ENCODE measurements at regions not wholly inside any gene's neighbourhood (a gene's known extent, or its start where the extent isn't known, plus 50 kb on each side); places are given as distances from the start of the nearest gene placed in this dataset.

GRCh38 chr12:115010324-115010995 lies 326.5 kb upstream of the TBX3 start:
- H3K4me1 ChIP-seq (ENCODE audit: control insufficient read depth in 1 of 2, insufficient read depth in 2 of 2, low read length in 2 of 2) = no peaks in the 10 kb centered on the region
- Mint-ChIP-seq H3K4me1 (no peaks in the 10 kb centered on the region), H3K9me3 (peaks cover 0 to 7% (median 2%) of the 10 kb centered on the region in 7 donors), H3K27me3 (ENCODE audit: low read depth in 3 of 3) (peaks cover 0 to 3% (median 2%) of the 10 kb centered on the region in 3 donors), H3K4me3 (no peak overlapping the region), H3K27ac (no peak overlapping the region), H3K36me3 (no peaks in the 10 kb centered on the region)
- no peak overlapping the region for H2AFZ ChIP-seq (ENCODE audit: insufficient read depth, low read depth, low read length, poor library complexity, severe bottlenecking)
- H3K79me2 ChIP-seq (ENCODE audit: insufficient read depth, low read length) = no peaks in the 10 kb centered on the region
- no peak overlapping the region for H3K4me2 ChIP-seq (replicated peaks; ENCODE audit: extremely low read depth, low read length, poor library complexity, severe bottlenecking)
- no peak overlapping the region for H3K9ac ChIP-seq (ENCODE audit: insufficient read depth, low read length, poor library complexity, severe bottlenecking)
- peak in 1 of 3 donors; percentile 18 for DNase-seq
- WGBS (ENCODE audit: insufficient coverage) = no CpG with 5 or more reads among the region's 5 CpGs
- H3K27me3 ChIP-seq (ENCODE audit: control insufficient read depth in 2 of 2, insufficient read depth in 2 of 2, low read length in 2 of 2) = peaks cover 0 to 2% of the 10 kb centered on the region in 2 donors
- intact Hi-C loops (cut with micrococcal nuclease) = no loop called here
- TF ChIP-seq CTCF (IDR thresholded peaks at IDR 0.05) = no peak
- H3K9me3 ChIP-seq (replicated peaks in 1 of 2; ENCODE audit: control insufficient read depth in 1 of 2, insufficient read depth in 1 of 2, low read length in 2 of 2) = no peaks in the 10 kb centered on the region
- no peaks in the 10 kb centered on the region for H3K36me3 ChIP-seq (replicated peaks in 1 of 2; ENCODE audit: control insufficient read depth in 1 of 2, insufficient read depth in 2 of 2, low read length in 2 of 2)
- no peak overlapping the region for H3K4me3 ChIP-seq (replicated peaks in 1 of 3; ENCODE audit: low read depth in 2 of 3, low read length in 3 of 3)
- H3K27ac ChIP-seq (ENCODE audit: low read depth in 1 of 2, low read length in 2 of 2) = no peak overlapping the region
- no peaks in the 10 kb centered on the region for H4K20me1 ChIP-seq (ENCODE audit: insufficient read depth, low read length)

GRCh38 chr12:115008929-115009328 lies 325.0 kb upstream of the TBX3 start:
- H3K4me1 Mint-ChIP-seq = no peaks in the 10 kb centered on the region
- intact Hi-C loops (cut with micrococcal nuclease) = no loop called here

More at GRCh38 chr12:115008929-115009328, 325.0 kb upstream of the TBX3 start:
- peaks cover 0 to 2% of the 10 kb centered on the region in 2 donors for H3K27me3 ChIP-seq (ENCODE audit: control insufficient read depth in 2 of 2, insufficient read depth in 2 of 2, low read length in 2 of 2)
- no peak overlapping the region for H3K4me3 Mint-ChIP-seq
- no peaks in the 10 kb centered on the region for H3K79me2 ChIP-seq (ENCODE audit: insufficient read depth, low read length)
- no peak for DNase-seq
- H3K4me2 ChIP-seq (replicated peaks; ENCODE audit: extremely low read depth, low read length, poor library complexity, severe bottlenecking) = no peak overlapping the region
- no peak overlapping the region for H3K4me3 ChIP-seq (replicated peaks in 1 of 3; ENCODE audit: low read depth in 2 of 3, low read length in 3 of 3)
- no peaks in the 10 kb centered on the region for H3K4me1 ChIP-seq (ENCODE audit: control insufficient read depth in 1 of 2, insufficient read depth in 2 of 2, low read length in 2 of 2)
- TF ChIP-seq CTCF (IDR thresholded peaks at IDR 0.05) = no peak
- no peaks in the 10 kb centered on the region for H4K20me1 ChIP-seq (ENCODE audit: insufficient read depth, low read length)
- H3K36me3 ChIP-seq (replicated peaks in 1 of 2; ENCODE audit: control insufficient read depth in 1 of 2, insufficient read depth in 2 of 2, low read length in 2 of 2) = no peaks in the 10 kb centered on the region
- H3K9me3 ChIP-seq (replicated peaks in 1 of 2; ENCODE audit: control insufficient read depth in 1 of 2, insufficient read depth in 1 of 2, low read length in 2 of 2) = no peaks in the 10 kb centered on the region
- no peak overlapping the region for H2AFZ ChIP-seq (ENCODE audit: insufficient read depth, low read depth, low read length, poor library complexity, severe bottlenecking)
- 11% methylated on average over 1 of the region's 3 CpGs for WGBS (ENCODE audit: insufficient coverage)
- H3K9ac ChIP-seq (ENCODE audit: insufficient read depth, low read length, poor library complexity, severe bottlenecking) = no peak overlapping the region
- H3K27ac ChIP-seq (ENCODE audit: low read depth in 1 of 2, low read length in 2 of 2) = no peak overlapping the region
- no peak overlapping the region for H3K27ac Mint-ChIP-seq
- peaks cover 0 to 3% (median 3%) of the 10 kb centered on the region in 3 donors for H3K27me3 Mint-ChIP-seq (ENCODE audit: low read depth in 3 of 3)
- peaks cover 0 to 7% (median 2%) of the 10 kb centered on the region in 7 donors for H3K9me3 Mint-ChIP-seq
- no peaks in the 10 kb centered on the region for H3K36me3 Mint-ChIP-seq
